ENCODE measurements at regions not wholly inside any gene's neighbourhood (a gene's known extent, or its start where the extent isn't known, plus 50 kb on each side); places are given as distances from the start of the nearest gene placed in this dataset.

GRCh38 chr12:75900781-75901254 is 130.8 kb downstream of the PHLDA1 start (continued):
- 0 out of 2 replicates have a peak, but pooled peaks have one; percentile 22 for TF ChIP-seq RNF219 (CRISPR knock-in tag; IDR thresholded peaks at IDR 0.05)
- TF ChIP-seq, protein P1, sequence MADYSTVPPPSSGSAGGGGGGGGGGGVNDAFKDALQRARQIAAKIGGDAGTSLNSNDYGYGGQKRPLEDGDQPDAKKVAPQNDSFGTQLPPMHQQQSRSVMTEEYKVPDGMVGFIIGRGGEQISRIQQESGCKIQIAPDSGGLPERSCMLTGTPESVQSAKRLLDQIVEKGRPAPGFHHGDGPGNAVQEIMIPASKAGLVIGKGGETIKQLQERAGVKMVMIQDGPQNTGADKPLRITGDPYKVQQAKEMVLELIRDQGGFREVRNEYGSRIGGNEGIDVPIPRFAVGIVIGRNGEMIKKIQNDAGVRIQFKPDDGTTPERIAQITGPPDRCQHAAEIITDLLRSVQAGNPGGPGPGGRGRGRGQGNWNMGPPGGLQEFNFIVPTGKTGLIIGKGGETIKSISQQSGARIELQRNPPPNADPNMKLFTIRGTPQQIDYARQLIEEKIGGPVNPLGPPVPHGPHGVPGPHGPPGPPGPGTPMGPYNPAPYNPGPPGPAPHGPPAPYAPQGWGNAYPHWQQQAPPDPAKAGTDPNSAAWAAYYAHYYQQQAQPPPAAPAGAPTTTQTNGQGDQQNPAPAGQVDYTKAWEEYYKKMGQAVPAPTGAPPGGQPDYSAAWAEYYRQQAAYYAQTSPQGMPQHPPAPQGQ (CRISPR knock-in tag; IDR thresholded peaks at IDR 0.05; ENCODE audit: borderline replicate concordance) = no peak
- TF ChIP-seq RERE (CRISPR knock-in tag; IDR thresholded peaks at IDR 0.05; ENCODE audit: low read depth) = no peak
- TF ChIP-seq FOXC1 (CRISPR knock-in tag; IDR thresholded peaks at IDR 0.05; ENCODE audit: borderline replicate concordance) = no peak
- TF ChIP-seq ATF5 (CRISPR knock-in tag; IDR thresholded peaks at IDR 0.05; ENCODE audit: low read depth) = no peak
- no peak for TF ChIP-seq SP140L (CRISPR knock-in tag; IDR thresholded peaks at IDR 0.05; ENCODE audit: borderline replicate concordance)
- TF ChIP-seq PAX8 (CRISPR knock-in tag; IDR thresholded peaks at IDR 0.05; ENCODE audit: borderline replicate concordance) = no peak
- TF ChIP-seq NR1H2 (CRISPR knock-in tag; IDR thresholded peaks at IDR 0.05; ENCODE audit: borderline replicate concordance, low read depth) = no peak
- no peak for TF ChIP-seq NONO (IDR thresholded peaks at IDR 0.05)
- peak; percentile 82 for TF ChIP-seq NONO (CRISPR knock-in tag; conservative IDR thresholded peaks at IDR 0.05)
- no peak for TF ChIP-seq ZIK1 (CRISPR knock-in tag; IDR thresholded peaks at IDR 0.05; ENCODE audit: borderline replicate concordance, low read depth)
- no peak for TF ChIP-seq TOPORS (CRISPR knock-in tag; IDR thresholded peaks at IDR 0.05)
- peak; percentile 31; the same call in 1 of the 2 replicates for TF ChIP-seq HNF1A (IDR thresholded peaks at IDR 0.05; ENCODE audit: low read depth)
- TF ChIP-seq HNF1A (CRISPR knock-in tag; IDR thresholded peaks at IDR 0.05; ENCODE audit: borderline replicate concordance) = peak; percentile 80; the same call in 1 of the 2 replicates
- no peak for TF ChIP-seq GTF2F1 (IDR thresholded peaks at IDR 0.05; ENCODE audit: low read length)
